ENCODE measurements at regions not wholly inside any gene's neighbourhood (a gene's known extent, or its start where the extent isn't known, plus 50 kb on each side); places are given as distances from the start of the nearest gene placed in this dataset.

GRCh38 chr22:22997262-22997898 lies 72.9 kb upstream of the GNAZ start:
- DNase-seq (ENCODE audit: low spot score): no peak

- no peak for DNase-seq (ENCODE audit: low spot score)
These were observed 72.3 kb upstream of the GNAZ start for GRCh38 chr22:22997988-22998387.

- no peak for DNase-seq (ENCODE audit: low spot score)
These were observed 70.8 kb upstream of the GNAZ start for GRCh38 chr22:22999523-22999922.

GRCh38 chr22:23000657-23001347 lies 69.5 kb upstream of the GNAZ start:
- no peak for DNase-seq (ENCODE audit: low spot score)

GRCh38 chr22:23001463-23001862 lies 68.9 kb upstream of the GNAZ start:
- no peak for DNase-seq (ENCODE audit: low spot score)

- DNase-seq (ENCODE audit: low spot score): no peak
These were observed 67.6 kb upstream of the GNAZ start for GRCh38 chr22:23002612-23003180.

- no peak for DNase-seq (ENCODE audit: low spot score)
These were observed 62.5 kb upstream of the GNAZ start for GRCh38 chr22:23007823-23008222.

- no peak for DNase-seq (ENCODE audit: low spot score)
These were observed 61.4 kb upstream of the GNAZ start for GRCh38 chr22:23008896-23009295.
